Activated B cell treated with CpG ODN at 0.5 μM for 24 hours (primary cell): ENCODE measurements at regions not wholly inside any gene's neighbourhood (a gene's known extent, or its start where the extent isn't known, plus 50 kb on each side); places are given as distances from the start of the nearest gene placed in this dataset.

ENCODE experiments used
- ATAC-seq: fragments of 200-7000 bp; cut with Tn5 transposase; one replicate; pipeline ENCODE4 v1.10.0; 2021; ENCODE audit warnings: low read depth, mild to moderate bottlenecking, moderate library complexity
- CTCF ChIA-PET: fragments of 350-600 bp; sonication (Branson Sonifier 250); formaldehyde crosslinking; loops from one replicate; lab custom pipeline; 2021; ENCODE audit warnings: antibody characterized with exemption; lab: Charles Lee
- POLR2A ChIA-PET: fragments of 350-600 bp; sonication (Branson Sonifier 250); formaldehyde crosslinking; loops from one replicate; lab custom pipeline; 2021; ENCODE audit warnings: antibody characterized with exemption; lab: Charles Lee
- DNase-seq: peaks from one replicate; pipeline ENCODE4 v3.0.0; 2022
- H3K27ac Mint-ChIP-seq: one replicate; pipeline ENCODE4 v1.8.0; 2020; ENCODE audit warnings: mixed read lengths
- H3K27me3 Mint-ChIP-seq: one replicate; pipeline ENCODE4 v1.8.0; 2021; ENCODE audit warnings: mixed read lengths
- H3K36me3 Mint-ChIP-seq: one replicate; pipeline ENCODE4 v1.8.0; 2021; ENCODE audit warnings: low read depth, mixed read lengths
- H3K4me1 Mint-ChIP-seq: one replicate; pipeline ENCODE4 v1.8.0; 2021; ENCODE audit warnings: mixed read lengths
- H3K4me3 Mint-ChIP-seq: one replicate; pipeline ENCODE4 v1.8.0; 2020; ENCODE audit warnings: mild to moderate bottlenecking, mixed read lengths
- H3K9me3 Mint-ChIP-seq: one replicate; pipeline ENCODE4 v1.8.0; 2020; ENCODE audit warnings: mixed read lengths
- CTCF ChIP-seq: fragments of 200-600 bp; IDR thresholded peaks from one replicate; pipeline ENCODE4 v1.8.0; 2022; ENCODE audit warnings: antibody characterized with exemption, mild to moderate bottlenecking
- intact Hi-C: fragments of 100-400 bp; cut with micrococcal nuclease; formaldehyde crosslinking; loops from one replicate; pipeline ENCODE4 v1.15.1; 2024

GRCh38 chr10:130994191-130994590 lies 317.3 kb downstream of the TCERG1L start:
- no peaks in the 10 kb centered on the region for H3K36me3 Mint-ChIP-seq
- ChIA-PET CTCF (no interaction called here), POLR2A (no interaction called here)
- no peaks in the 10 kb centered on the region for H3K27me3 Mint-ChIP-seq
- DNase-seq: no peak
- H3K4me1 Mint-ChIP-seq: no peaks in the 10 kb centered on the region
- H3K9me3 Mint-ChIP-seq: peaks cover 3% of the 10 kb centered on the region
- intact Hi-C loops: no loop called here
- no peak for TF ChIP-seq CTCF
- H3K4me3 Mint-ChIP-seq: no peak overlapping the region
- ATAC-seq: no peak
- no peak overlapping the region for H3K27ac Mint-ChIP-seq

GRCh38 chr10:130994845-130995244 lies 316.7 kb downstream of the TCERG1L start:
- TF ChIP-seq CTCF: no peak
- ChIA-PET POLR2A (no interaction called here), CTCF (no interaction called here)
- Mint-ChIP-seq H3K36me3 (no peaks in the 10 kb centered on the region), H3K27me3 (no peaks in the 10 kb centered on the region), H3K9me3 (peaks cover 3% of the 10 kb centered on the region), H3K27ac (no peak overlapping the region), H3K4me1 (no peaks in the 10 kb centered on the region), H3K4me3 (no peak overlapping the region)
- intact Hi-C loops: no loop called here
- no peak for ATAC-seq
- no peak for DNase-seq

GRCh38 chr10:130997267-130998045 lies 314.1 kb downstream of the TCERG1L start:
- POLR2A ChIA-PET: no interaction called here
- H3K9me3 Mint-ChIP-seq: peaks cover 3% of the 10 kb centered on the region
- DNase-seq (no peak), ATAC-seq (no peak)
- no peak overlapping the region for H3K4me3 Mint-ChIP-seq
- H3K36me3 Mint-ChIP-seq: no peaks in the 10 kb centered on the region
- intact Hi-C loops: no loop called here
- no peaks in the 10 kb centered on the region for H3K4me1 Mint-ChIP-seq
- no peak overlapping the region for H3K27ac Mint-ChIP-seq
- no peaks in the 10 kb centered on the region for H3K27me3 Mint-ChIP-seq
- no peak for TF ChIP-seq CTCF
- CTCF ChIA-PET: no interaction called here

GRCh38 chr10:130998046-130998435 lies 313.5 kb downstream of the TCERG1L start:
- Mint-ChIP-seq H3K36me3 (no peaks in the 10 kb centered on the region), H3K27ac (no peak overlapping the region), H3K4me1 (no peaks in the 10 kb centered on the region), H3K9me3 (peaks cover 3% of the 10 kb centered on the region), H3K4me3 (no peak overlapping the region), H3K27me3 (no peaks in the 10 kb centered on the region)
- DNase-seq (no peak), ATAC-seq (no peak)
- intact Hi-C loops: no loop called here
- ChIA-PET CTCF (no interaction called here), POLR2A (no interaction called here)
- TF ChIP-seq CTCF: no peak

GRCh38 chr10:130998642-130999041 lies 312.9 kb downstream of the TCERG1L start:
- no peaks in the 10 kb centered on the region for H3K27me3 Mint-ChIP-seq
- H3K9me3 Mint-ChIP-seq: peaks cover 3% of the 10 kb centered on the region
- ChIA-PET POLR2A (no interaction called here), CTCF (no interaction called here)
- intact Hi-C loops: no loop called here
- no peaks in the 10 kb centered on the region for H3K4me1 Mint-ChIP-seq
- no peak for TF ChIP-seq CTCF
- ATAC-seq: no peak
- no peak overlapping the region for H3K27ac Mint-ChIP-seq
- H3K4me3 Mint-ChIP-seq: no peak overlapping the region
- H3K36me3 Mint-ChIP-seq: no peaks in the 10 kb centered on the region
- DNase-seq: no peak
